Amygdala (tissue), 56 donors: ENCODE measurements at regions not wholly inside any gene's neighbourhood (a gene's known extent, or its start where the extent isn't known, plus 50 kb on each side); places are given as distances from the start of the nearest gene placed in this dataset.
"Not testable (repeated sequence)": the region's sequence is repeated elsewhere in the genome, so short reads cannot be mapped to it uniquely, and the experiment has no call there.

Experiments used
- DNase-seq, 56 donors: peaks; one replicate each; lab custom pipeline; 2025; lab: John Stamatoyannopoulos, UW

DNA sequence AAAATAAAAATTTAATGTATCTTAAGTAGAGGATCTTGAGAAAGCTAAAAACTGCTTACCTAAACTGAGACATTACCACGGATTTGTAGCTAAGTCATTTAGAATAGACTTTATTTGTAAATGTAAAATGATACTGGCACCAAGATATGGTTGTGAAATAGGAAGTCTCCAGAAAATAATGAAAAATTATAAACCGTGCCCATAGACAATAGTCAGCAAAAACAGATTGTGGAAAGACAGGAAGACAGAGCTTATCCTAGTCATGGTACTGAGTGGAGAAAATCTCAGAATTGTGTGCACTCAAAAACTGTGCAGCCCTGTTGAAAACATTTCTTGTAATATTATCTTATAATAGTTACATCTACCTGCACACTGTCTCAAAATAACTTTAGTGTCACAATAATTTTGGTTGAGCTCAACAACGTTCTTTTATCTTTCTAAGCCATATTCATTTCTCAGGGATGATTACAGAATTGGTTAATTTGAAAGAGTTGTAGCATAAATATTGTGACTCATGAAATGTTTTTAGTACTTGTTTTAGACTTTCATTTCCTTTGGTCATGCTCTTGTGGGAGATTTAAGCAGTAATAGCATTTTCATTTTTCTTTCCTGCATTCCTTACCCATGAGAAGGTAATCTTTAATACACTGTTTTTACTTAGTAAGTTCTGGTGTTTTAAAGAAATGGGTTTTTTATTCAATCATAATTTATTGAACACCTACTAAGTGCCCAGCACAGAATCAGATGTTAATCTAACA is 174.5 kb downstream of the SOX4 start:
- DNase-seq = no peak

DNA sequence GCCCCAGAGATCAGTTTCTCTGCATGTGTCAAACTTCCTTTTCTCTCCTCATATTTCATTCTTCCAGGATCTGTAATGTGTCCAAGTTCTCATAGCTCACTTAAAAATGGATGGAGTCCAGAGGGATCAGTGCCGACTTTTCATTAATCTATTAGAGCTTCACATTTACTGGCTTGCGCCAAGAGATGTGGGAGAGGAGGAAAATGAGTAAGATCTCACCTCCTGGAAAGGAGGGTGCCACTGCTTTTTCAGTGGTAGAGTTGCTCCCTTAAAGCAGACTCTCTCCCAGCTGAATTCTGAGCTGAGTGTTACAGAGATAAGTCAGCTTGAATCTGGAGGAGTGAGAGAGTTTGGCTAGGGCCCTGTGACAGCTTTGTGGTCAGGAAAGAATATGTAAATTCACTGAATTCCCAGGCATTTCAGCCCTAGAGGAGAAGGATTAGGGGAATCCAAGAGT is 175.9 kb downstream of the SOX4 start:
- DNase-seq = peak in 1 of 56 donors; percentile 1

DNA sequence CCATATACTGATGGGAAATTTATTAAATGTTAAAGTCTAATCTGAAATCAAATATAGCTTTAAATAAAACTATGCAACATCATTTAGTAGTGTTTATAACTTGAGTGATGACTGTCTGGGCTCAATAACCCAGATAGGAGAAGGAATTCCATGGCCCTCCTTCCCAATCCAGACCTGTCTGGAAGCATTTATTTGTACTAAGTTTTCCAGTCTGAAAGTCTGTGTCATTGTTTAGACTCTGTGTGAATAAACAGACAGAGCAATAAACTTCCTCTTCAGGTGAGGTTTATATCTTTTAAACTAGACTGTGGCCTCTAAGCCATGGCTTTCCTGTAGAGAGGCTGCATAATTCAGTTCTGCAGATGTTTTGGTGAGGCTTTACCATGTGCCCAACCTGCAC is 176.4 kb downstream of the SOX4 start:
- no peak for DNase-seq

DNA sequence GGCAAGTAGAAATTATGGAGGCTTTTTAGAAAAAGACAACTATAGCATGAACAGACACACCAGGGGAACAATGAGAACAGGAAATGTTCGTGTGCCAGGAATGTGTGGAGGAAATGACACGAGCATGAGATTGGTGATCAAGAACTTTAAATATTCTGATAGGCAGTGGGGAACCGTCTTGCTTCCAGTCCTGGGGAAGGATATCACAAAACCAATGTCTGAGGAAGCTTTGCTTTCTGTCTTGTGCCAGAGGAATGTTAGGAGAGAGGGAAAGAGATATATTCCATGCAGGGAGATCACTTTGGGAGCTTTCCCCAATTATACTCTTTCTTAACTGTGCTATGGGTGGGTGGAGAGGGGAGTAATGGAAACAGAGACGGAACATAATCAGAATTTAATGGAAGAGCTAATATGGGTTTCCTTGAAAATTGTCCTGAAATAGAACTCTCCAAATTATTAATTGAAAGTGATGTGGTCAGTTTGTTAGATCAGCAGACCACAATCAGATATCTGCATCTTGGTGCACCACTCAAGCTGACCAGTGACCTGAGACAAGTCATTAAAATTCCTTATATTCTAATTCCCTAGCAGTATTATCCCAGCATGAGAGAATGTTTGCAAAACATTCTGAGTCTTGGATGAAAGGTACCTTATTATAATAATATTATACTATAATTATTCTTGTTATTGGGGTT is 178.2 kb downstream of the SOX4 start:
- DNase-seq = no peak

DNA sequence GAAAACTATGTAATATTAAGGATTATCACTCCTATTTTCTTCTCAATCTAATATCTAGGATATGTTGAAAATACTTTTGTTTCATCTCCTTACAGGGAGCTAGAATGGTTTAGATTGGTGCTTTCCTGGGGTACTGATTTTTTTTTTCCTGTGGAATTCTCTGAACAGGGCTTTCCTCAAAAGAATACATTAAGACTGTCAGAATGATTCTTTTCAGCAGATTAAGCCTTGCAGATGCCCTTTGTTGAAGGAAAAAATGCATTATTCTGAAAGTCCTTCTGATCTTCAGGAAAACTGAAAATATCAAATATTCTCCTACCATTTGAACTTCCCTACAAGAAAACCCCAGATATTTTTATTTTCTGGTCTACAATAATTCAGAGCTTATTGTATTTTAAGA is 178.9 kb downstream of the SOX4 start:
- no peak for DNase-seq

DNA sequence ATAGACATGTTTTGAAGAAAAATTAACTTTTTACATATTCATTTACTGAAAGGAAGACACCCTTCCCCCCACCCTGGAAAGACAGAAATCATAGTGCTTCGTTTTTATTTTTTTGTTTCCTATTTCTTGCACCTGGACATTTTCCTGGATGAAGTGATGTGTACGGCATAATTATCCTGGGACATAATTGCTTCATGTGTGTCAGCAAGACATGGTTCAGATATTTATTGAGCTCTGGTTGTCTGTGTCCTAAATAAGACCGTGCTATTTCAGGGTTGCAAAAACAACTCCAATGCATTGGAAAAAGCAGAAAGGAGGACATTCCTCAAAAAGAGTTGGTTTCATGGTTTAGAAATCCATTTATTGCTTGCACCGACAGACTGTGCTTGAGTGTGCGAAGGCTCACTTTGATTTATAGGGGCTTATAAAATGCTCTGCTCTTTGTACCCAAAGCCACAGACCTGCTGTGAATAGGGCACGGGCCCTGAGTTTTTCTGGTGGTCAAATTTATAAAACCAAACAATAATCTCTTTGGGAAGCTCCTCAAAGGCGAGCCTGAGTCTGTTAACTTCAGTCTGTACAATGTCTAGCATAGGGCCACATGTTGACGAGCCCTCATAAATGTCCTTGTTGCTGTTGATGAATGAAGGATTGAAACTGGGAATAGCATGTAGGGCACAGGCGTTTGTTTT is 179.5 kb downstream of the SOX4 start:
- no peak for DNase-seq

DNA sequence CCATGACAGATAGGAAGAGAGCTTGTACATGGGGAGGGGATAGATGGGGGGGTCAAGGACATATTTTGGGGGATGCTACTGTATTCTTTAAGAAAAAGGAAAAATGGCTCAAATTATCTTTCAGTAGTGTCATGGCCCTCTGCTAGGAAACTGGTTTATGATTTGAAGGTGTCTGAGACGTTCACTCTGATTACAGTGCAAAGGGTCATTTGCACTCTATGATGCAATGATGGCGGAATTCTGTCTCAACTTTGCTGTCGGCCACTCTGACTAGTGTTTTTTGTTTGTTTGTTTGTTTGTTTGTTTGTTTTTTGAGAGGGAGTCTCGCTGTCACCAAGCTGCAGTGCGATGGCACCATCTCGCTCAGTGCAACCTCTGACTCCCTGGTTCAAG is 180.0 kb downstream of the SOX4 start:
- no peak for DNase-seq

DNA sequence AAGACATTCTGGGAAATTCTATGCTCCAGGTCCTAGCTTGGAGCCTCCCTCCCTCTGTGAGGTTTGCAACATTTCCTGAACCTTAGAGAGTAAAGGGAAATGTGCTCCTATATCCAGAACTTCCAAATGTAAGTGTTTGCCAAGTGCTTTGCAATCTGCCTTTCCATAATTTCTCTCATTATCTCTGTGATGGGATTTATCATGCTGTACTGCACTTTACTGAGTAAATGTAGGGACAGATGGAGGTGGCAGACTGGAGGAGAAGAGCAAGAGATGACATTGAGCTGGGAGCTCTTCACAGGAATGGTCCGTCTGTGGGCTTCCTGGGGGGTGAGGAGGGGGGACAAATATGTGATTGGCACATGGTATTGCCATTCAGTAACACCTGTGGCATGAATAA is 184.3 kb downstream of the SOX4 start:
- no peak for DNase-seq

DNA sequence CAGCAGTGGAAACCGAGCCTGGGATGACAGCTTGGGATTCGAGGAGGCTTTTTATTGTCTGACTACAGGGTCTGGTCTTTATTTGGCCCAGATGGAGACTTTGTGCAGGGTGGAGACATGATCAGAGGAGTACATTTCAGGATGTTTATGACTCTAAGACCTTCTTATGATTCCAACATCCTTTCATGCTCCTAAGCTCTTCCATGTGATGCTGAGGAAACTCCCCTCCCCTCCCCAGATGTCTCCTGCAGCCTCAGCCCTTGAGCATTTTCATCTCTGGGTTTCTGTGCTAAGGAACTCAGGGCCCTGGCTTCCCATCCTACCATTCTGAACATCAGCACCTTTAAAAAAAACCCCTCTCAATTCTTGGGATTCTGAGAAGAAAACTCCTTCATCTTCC is 186.6 kb downstream of the SOX4 start:
- DNase-seq = no peak

DNA sequence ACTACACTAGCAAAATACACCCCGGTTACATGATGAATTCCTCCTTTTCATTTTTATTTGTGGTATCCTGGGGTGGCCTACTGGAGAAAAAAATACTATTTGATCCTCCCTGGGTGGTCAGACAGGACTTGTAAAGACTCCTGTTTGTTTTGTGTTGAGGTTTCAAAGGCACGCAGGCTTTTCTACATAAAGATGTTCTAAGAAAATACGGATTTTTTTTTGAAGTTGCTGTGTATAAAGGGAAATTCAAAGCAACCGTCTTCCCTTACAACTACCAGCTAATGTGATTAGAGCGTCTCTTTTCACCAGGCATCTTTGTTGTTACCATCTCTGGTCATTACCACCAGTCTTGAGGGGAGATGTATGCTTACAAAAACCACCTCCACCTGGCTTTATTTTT is 187.1 kb downstream of the SOX4 start:
- DNase-seq = no peak

DNA sequence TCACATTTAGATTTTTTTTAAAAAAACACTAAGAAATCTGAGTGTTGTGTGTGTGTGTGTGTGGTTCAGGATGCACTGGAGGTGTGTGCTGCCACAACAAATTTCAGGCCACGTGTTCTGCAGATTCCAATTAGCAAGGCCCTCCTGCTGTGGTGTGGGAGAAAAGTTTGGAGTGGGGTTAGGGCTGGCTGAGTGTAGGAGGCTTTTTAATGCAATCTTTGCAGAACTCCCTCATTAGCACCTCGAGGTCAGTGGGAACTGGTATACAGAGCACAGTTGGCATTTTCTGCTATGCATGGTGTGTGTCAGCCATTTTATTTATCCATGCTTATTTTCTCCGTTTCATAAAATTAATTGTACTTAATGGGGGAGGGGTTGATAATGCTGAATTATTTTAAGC is 187.6 kb downstream of the SOX4 start:
- peak in 2 of 56 donors; percentile 0 to 3 for DNase-seq

DNA sequence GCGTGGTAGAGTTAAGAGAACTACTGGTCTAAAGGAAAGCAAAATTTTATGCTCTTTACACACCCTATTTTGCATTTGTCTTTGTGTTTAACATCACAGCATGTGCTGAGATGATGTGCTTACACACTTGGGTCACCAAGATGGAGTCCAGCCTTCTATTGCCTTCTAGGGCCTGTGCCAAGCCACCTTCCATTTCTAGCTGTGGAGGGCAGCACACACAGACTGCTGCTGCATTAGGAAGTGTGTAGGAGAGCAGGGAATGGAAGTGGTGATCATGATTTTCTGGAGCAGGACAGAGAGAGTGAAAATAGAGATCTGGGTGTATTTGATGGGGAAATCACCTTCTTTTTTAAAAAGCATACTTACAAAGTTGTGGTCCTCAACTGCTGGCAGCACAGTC is 191.6 kb downstream of the SOX4 start:
- no peak for DNase-seq

DNA sequence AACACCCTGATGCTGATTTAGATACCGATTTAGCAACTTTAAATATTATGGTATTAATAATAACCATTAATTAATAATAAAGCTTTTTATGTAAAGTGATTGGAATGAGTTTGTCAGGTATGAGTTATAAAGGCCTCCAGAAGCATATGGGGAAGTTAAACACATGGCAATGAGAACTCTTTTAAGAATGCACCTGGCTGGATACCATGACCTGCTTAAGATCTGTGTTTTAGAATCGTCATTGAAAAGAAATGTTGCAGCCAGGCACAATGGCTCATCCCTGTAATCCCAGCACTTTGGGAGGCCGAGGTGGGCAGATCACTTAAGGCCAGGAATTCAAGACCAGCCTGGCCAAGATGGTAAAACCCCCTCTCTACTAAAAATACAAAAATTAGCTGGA is 197.5 kb downstream of the SOX4 start:
- no peak for DNase-seq

DNA sequence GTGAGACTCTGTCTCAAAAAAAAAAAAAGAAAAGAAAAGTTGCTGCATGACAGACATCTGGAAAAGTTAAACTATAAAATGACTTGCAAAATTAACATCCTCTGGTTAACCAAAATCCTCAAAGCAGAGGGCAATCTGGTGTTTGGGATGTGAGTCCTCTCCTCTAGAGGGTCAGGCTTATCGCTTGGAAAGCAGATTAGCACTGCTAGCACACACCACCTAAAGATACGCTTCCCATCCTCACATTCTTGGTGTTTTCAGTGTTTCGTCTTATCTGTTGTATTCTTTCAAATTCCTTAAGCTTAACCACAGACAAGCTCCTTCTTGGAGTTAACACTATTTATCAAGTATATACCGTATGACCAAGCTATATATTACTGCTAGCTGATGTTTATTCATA is 198.0 kb downstream of the SOX4 start:
- DNase-seq = no peak

DNA sequence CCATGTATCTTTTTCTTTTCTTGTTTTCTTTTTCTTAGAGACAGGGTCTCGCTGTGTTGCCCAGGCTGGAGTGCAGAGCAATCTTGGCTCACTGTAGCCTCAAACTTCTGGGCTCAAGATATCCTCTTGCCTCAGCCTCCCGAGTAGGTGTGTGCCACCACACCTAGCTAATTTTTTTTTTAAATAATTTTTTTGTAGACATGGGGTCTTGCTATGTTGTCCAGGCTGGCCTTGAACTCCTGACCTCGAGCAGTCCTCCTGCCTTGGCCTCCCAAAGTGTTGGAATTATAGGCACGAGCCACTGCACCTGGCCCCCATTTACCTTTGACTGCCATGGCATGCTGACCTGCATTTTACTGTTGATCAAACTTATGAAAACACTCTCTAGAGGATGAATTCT is 198.6 kb downstream of the SOX4 start:
- no peak for DNase-seq

DNA sequence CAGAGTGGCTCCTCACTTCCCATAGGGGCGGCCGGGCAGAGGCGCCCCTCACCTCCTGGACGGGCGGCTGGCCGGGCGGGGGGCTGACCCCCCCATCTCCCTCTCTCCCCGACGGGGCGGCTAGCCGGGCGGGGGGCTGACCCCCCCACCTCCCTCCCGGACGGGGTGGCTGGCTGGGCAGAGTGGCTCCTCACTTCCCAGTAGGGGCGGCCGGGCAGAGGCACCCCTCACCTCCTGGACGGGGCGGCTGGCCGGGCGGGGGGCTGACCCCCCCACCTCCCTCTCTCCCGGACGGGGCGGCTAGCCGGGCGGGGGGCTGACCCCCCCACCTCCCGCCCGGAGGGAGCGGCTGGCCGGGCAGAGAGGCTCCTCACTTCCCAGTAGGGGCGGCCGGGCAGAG is 203.4 kb downstream of the SOX4 start:
- not testable (repeated sequence) for DNase-seq

DNA sequence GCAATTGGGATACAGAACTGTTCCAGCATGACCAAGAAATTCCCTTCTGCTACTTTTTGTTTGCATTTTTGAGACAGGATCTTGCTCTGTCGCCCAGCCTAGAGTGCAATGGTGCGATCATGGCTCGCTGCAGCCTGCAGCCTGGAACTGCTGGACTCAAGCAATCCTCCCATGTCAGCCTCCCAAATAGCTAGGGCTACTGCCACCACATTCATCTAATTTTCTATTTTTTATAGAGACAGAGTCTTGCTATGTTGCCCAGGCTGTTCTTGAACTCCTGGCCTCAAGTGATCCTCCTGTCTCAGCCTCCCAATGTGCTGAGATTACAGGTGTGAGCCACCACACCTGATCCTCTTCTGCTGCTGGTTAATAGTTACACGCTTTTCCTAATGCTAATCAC is 204.9 kb downstream of the SOX4 start:
- no peak for DNase-seq

DNA sequence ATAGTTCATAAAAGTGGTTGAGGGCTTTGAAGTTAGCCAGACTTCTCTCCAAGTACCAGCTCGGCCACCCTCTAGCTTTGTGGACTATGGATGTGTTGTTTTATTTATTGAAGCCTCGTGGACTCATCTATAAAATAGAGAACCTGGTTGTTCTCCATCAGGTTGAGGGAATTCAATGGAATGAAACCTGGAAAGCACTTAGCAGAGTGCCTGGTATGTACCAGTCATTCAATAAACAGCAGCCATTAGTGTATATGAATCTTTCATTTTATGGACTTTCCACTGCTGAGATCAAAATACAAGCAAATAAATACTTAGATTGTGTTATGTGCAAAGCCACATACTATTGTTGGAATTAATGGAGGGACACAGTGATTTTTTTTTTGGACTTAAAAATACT is 206.8 kb downstream of the SOX4 start:
- no peak for DNase-seq

DNA sequence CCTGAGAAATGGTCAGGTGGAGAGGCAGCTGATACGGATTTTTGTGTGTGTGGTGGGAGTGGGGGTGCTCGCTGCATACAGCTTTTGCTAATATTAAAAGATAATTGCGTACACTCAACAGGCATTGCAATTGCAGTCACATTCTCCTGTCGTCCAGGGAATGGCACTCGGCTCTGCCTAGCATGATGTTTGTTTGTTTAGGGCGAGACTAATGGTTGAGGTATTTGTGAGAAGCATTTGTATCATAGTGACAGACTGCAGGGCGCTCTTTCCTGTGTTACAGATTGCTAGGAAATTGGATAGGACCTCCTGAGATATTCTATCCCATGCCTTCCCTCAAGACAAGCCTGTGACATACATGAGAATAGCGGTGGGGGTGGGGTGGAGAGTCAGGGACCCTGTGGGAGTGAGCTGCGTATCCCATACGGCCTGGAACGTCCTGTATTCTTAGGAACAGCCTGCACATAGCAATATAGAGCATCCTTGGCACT is 207.4 kb downstream of the SOX4 start:
- no peak for DNase-seq

DNA sequence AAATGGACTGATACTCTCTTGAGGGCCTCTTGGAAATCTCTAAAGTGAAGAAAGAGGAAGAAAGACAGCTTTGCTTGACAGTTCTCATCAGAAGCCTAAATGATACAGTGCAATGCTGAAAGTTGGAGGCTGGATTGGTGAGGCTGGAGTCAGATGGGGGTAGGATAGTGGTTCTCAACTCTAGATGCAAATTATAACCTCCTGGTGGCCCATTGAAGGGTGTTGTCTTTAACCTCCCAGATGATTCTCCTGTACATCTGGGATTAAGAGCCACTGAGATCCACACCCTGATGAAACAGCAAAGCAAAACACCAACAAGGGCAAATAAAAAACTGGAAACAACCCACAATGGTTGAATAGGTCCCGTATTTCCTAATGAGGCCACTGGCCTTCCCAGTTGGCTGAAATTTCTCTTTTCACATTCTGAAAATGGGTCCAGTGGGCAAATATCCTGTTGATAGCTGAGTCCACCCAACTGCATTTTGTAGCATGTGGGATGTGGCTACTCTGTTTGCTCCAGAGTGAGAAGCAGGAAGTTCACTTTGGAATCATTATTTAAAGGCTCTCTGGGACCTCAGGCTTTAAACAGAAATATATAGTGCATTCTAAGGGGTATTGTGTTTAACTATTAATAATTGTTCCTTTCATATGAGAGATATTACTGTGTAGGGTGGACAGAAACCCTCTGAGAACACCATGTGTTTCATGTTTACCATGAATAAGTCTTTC is 208.1 kb downstream of the SOX4 start:
- no peak for DNase-seq
